Adipose tissue (tissue), 3 donors: ENCODE measurements at regions not wholly inside any gene's neighbourhood (a gene's known extent, or its start where the extent isn't known, plus 50 kb on each side); places are given as distances from the start of the nearest gene placed in this dataset.

Experiments
- H3K27ac ChIP-seq: one replicate; pipeline ENCODE4 v1.5.1; 2013; ENCODE audit warnings: low read depth, low read length
- WGBS, 3 donors: extraction: QIAGEN DNeasy Blood & Tissue Kit; methylation state at CpG; one replicate each; pipeline ENCODE4 v1.1.7; 2013; 5-methylcytosine and 5-hydroxymethylcytosine counted together
- donor health status: healthy with polysubstance abuse.
- donor health status: Bipolar disorder and iron deficiency.
- donor health status: healthy.

DNA sequence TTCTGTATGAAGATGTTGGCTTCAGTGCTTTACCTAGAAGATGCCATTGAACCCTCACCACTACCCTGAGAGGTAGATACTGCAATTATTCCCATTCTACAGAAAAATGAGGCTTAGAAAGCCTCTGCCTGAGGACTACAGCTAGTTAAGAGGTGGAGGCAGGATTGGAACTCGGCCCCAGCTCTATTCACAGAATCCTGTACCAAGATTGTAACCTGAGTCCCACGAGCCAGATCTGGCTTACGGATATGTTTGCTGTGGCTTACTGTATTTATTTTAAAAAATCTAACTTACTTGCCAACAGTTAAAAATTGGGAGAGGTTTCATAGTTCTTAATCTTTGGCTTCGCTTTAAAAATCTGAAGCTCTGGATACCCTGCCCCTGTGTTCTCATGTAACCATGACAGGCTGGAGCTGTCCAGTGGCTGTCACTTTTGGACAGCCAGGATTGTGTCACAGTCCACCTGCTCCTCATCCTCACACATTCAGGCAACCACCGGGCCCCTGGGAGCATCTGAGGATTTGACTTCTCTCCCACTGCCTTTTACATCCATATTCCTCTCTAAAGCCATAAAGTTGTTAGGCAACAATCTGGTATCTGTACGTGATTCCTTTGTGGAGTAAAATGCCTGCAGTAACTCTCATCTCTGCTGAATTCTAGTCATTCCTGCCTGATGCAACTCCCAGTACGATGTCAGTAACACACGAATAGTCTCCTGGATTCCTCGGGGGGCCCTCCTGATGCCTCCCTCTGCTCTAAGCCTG is 160.8 kb upstream of the SERP2 start:
- no peak overlapping the region for H3K27ac ChIP-seq
- WGBS, 3 donors, result 54 to 61% (median 55%) methylated on average over 9 of the region's 9 CpGs

DNA sequence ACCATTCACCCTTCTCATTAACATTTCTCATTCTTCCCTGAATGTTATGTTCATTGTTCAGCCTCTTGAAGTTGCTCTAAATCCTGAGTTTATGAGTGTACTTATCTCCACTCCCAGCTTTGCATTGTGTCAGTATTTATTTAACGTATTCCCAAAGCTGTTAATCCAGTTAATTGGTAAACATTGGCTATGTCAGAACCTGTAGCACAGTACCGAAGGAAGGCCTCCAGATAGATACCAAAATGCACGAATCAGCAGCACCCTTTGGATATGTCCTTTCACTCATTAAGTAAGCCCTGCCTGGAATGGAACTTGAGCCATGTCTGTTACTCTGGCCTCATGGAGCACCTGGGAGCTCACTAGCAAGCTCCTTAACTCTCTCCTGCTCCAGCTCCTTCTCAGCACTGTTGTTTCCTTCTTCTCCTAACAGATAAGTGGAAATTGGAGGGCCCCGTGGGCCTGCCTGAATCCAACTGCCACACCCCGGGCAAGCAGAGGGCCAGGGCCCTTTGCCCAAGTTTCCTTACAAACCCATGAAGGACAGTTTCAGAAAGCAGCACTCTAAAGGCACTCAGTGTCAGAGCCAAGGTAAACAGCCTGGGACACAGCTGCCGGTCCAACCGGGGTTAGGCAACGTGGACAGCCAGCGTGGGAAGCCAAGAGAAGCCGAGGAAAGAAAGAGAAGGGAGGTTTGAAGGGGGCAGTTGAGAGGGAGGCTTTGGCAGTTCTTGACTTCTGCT is 155.0 kb upstream of the SERP2 start:
- no peak overlapping the region for H3K27ac ChIP-seq
- 14 to 76% (median 57%) methylated on average over 10 of the region's 10 CpGs for WGBS, 3 donors

DNA sequence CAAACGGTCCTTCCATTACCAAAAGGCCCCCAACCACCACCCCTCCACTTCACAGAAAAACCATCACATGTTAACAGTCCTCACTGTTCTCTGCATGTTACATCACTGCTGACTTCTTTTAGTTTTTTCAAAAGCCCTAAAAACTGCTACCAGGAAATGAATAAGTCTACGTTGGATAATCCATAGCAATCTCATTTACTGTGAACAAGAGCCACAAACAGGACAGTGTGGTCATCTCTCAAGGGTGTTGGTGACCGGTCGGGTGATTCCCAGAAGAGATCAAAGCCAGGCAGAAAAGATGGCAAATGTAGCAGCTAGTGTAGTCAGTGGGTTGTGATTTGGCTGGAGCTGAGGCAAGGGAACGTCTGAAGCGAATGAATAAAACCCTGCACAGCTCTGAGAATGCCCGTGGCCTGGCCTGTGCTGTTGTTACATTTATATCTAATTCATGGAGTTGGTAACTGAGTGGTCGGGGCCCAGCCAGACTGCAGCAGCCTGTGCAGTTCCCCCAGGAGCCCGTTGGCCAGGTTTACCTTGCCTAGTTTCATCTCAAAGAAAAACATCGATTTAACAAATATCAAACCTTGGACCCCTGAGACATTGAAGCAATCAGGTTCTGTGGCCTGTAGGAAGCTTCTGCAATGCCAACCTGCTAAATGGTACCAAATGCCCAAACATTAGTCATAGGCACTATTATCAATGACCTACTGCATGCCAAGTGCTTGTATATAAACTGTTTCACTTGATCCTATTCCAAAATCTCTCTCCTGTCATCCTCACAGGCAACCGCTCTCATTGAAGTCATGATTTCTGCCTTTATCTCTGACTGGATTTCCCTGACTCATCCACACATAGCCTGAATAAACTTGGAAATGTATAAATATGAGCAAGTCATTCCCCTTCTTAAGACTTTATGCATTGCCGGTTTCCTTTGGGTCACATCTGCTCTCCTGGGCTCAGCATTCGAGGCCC is 153.8 kb upstream of the SERP2 start:
- WGBS, 3 donors, result 80 to 88% (median 85%) methylated on average over 13 of the region's 13 CpGs
- H3K27ac ChIP-seq, result no peak overlapping the region

DNA sequence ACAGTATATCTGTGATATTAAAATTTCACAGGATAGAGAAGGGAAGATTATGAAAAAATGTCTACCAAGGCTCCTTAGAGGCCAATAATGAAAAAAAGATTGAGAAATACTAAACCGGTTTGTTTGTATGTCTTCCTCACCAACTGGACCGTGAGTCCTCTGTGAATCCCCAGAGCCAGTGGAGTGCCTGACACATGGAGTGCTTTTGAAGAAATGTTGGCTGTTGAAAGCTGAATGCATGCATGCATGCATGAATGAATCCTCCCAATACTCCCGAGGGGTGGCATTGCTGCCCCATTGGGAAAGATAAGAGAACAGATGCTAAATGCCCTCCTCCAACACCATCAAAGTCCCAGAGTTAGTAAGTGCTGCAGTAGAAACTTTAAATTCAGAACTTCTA is 152.7 kb upstream of the SERP2 start:
- H3K27ac ChIP-seq, result no peak overlapping the region
- 52 to 74% (median 74%) methylated on average over 3 of the region's 3 CpGs for WGBS, 3 donors

DNA sequence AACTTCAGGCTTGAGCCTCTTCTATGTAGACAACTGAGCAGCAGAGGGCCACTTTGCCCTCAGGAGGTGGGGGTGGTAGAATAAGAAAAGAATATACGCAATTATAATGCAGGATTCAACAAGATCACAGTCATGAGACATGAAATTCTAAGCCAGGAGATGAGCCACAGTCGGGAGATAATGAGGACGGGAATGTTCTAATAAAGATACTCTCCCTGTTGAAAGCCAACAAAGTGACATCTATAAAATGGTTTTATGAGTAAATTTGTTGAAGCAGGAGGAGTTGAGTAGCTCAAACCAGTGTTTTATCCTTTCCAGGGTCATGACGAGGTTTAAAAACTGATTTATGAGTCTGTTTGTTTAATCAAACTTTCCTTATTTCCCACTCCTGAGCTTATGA is 152.0 kb upstream of the SERP2 start:
- whole genome bisulfite sequencing, 3 donors, result 67 to 76% (median 76%) methylated on average over 4 of the region's 4 CpGs
- no peak overlapping the region for H3K27ac ChIP-seq

DNA sequence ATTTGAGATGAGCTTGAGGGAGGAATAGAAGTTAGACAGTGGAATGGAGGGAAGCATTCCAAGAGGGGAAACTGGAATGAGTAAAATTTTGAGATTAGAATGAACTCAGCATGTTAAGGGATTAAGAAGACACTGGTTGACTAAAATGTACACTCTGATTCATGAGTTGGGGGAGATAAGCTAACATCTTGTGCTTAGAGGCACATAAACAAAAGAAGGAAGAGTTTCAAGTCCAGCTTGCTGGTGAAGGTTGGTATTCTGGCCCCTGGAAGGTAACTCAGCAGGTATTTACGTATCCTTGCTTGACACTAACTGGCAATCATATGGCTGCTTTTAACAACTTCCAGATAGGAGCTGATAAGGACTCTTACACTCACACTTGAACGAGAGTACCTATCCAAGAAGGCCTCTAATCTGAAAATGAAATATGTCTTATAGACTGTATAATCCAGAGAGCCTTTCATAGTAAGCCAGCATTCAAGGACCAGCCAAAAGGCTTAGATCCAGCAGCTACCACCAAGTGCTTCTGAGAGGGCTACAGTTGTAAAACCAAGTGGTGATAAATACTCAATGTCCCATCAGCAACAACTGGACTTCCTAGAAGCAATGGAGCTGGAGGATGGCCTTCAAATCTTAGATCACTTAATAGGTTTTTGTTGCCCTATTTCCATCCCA is 149.7 kb upstream of the SERP2 start:
- no peak overlapping the region for H3K27ac ChIP-seq
- WGBS, 3 donors, result 14 to 64% (median 35%) methylated on average over 2 of the region's 2 CpGs

DNA sequence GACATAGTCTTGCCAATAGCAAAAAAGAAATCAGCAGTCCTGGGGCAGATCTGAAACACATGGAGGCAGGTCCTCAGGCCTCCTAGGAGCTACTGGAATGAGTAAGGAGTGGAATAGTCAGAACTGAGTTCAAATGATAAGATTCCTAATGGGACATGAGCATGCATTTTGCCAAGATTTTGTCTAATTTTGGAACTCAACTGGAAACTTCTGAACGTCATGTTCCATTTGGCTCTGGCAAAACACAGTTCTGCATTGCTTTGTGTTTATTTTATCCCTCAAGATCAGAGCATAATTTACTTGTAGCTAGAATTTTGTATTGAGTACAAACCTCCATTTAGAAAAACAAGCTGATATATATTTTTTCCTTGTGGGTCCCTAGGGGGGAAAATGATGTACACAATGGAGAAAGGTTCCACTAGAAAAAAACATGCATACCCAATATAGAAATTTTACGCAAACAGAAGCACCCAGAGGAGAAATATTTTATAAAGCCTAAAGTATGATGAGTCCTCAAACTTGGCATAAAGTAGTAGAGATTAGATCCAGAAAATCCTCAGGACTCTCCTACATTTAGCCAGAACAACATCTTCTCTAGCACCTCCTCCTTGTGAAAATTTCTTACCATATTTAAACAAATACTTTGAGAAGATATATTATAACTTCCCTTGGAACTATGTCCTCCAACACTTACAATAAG is 149.0 kb upstream of the SERP2 start:
- H3K27ac ChIP-seq, result no peak overlapping the region
- 48 to 84% (median 59%) methylated on average over 2 of the region's 2 CpGs for WGBS, 3 donors

DNA sequence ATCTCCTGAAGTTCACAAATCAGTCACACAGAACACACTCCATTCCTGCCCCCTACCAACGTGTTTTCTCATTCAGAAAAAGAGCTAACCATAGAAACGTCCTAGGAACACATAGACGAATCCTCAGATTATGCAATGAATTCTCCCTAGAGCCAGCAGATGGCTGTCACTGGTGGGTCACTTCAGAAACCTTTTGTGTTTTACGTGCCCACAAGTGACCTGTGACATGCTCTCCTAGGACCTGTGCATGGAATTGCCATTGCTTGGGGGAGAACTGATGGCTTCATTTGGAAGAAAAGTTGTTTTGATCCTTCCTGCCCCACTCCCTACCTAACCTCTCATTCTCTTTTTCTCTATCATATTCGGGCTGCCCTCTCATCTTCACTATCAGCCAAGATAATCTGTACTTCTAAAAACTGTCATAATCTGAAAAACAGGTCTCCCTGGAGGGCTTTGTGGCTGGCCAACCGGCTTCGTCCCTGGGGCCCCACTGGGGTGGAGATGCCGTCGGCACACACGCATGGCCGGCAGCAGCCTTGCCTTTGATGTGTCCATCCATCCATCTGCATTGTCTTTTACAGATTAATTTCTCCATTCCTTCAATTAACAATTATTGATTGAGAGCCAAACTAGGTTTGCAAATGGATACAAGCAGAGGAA is 144.1 kb upstream of the SERP2 start:
- 86 to 88% (median 87%) methylated on average over 11 of the region's 11 CpGs for WGBS, 3 donors
- H3K27ac ChIP-seq, result no peak overlapping the region

DNA sequence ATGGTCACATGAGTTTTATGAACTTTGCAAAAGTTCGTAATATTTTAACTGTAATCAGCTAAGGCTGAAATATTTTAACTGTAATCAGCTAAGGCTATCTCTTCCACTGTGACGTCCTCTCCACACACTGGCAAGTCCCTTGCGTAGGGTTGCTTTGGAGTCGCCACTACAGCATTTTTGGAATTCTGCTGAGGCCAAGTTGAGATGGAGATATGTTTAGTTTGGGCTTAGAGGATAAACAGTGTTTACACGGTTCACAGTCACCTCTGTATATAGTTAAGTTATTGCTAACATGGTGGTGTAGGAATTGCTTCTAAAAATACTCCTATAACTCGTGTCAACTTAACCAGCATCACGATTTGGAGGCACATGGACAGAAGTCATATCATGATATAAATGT is 143.6 kb upstream of the SERP2 start:
- no peak overlapping the region for H3K27ac ChIP-seq
- 88 to 91% (median 91%) methylated on average over 7 of the region's 7 CpGs for WGBS, 3 donors

DNA sequence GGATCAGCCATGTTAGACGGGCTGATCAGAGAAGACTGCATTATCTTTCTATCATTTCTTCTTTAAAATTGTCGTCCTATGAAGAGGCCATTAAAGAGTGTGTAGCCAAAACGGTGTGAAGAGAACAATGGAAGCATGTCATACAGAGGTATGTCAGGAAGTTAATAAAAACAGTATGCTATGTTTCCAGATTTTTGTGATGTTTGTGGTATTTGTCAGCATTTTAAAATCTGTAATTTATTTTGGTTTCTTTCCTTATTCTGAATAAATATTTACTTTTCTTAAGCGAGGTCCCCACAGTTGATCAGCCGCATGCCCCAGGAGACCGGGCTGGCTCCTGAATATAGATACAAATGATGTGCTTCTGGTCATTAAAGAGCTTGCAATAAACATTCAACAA is 142.9 kb upstream of the SERP2 start:
- WGBS, 3 donors, result 80 to 85% (median 83%) methylated on average over 6 of the region's 6 CpGs
- no peak overlapping the region for H3K27ac ChIP-seq

DNA sequence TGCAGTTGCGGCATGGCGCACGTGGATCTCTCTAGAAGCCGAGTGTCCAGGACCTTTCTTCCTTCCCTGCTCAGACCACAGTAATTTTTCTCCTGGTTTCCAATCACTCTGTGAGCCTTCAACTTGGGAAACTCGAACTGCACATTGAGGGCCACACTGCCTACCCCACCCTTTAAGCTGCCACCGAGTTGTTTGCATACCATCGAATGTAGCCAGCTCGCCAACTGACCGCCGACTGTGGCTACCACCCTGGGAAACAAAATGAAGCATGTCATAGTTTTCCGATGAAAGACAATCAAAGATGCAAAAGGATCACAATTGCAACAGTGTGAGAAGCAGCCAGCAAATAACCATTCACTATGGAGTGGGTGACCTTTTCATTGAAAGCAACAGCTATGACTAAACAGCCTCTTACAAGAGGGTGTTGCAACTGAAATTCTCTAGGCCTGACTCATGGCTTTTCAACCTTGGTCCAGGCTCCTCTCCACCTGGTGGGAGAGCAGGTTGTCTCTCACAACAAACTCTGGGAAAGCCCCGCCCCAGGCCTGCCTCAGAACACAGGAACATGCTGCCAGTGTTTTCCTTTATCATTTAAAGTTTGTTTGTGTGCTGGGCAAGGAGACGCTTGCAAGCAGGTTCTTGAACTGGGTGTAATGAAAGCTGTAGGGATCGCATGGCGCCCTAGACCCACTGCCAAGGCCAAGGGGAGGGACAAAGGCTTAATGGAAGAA is 141.7 kb upstream of the SERP2 start:
- no peak overlapping the region for H3K27ac ChIP-seq
- 73 to 92% (median 89%) methylated on average over 15 of the region's 15 CpGs for WGBS, 3 donors

DNA sequence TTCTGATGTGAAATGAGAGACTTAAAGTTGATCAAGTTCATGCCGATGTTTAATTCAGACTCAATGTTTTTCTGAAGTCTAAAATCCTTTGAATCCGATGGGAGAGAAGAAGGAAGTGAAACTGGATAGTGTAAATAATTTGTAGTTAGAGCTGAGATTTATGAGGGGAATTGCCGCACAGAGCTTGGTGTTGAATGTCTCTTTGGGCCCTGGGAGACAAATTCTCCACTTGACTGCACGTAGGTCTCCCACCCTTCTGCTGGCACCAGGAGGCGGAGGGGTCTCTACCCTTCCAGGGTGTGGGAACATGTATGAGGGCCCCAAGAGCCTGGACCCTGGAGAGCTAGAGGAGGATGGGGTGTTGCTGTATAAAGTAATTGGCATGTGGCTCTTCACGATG is 140.8 kb upstream of the SERP2 start:
- WGBS, 3 donors, result 66 to 85% (median 76%) methylated on average over 6 of the region's 6 CpGs
- H3K27ac ChIP-seq, result no peak overlapping the region

DNA sequence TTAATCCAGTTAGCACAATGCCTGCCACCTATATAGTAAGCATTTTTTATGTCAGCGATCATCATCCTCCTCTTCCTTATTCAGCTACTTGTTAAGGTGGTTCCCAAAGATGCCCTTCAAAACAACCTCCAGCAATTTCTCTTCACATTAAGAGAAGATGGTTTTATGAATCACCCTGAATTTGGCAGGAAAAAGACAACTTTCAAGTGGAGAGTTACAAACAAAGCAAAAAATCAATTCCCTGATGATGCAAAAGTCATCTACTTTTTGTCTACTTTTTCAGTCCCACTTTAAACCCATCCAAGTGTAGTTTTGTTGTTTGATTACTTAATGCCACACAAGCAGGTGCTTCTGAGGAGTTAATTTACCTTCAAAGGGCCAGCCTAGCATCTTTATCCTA is 139.1 kb upstream of the SERP2 start:
- 75 to 93% (median 86%) methylated on average over 1 of the region's 1 CpG for WGBS, 3 donors
- H3K27ac ChIP-seq, result no peak overlapping the region

DNA sequence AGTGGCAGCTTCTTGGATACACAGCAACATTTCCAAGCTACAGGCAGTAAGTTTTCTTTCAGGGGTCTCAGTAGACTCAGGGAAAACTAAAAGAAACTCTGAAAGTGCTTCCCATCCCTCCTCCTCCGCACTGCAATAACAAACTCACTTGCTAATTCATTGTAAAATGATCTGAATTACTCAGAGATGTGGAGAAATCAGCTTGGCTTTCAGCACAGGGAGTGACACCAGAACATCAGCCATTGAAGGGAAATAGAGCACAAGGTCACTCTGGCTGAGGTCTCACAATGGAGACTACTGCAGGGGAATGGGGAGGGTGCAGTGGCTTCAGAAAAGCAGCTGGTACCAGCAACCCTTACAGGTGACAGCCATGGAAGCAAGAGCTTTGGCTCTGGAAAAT is 137.3 kb upstream of the SERP2 start:
- 71 to 81% (median 75%) methylated on average over 1 of the region's 1 CpG for WGBS, 3 donors
- no peak overlapping the region for H3K27ac ChIP-seq

DNA sequence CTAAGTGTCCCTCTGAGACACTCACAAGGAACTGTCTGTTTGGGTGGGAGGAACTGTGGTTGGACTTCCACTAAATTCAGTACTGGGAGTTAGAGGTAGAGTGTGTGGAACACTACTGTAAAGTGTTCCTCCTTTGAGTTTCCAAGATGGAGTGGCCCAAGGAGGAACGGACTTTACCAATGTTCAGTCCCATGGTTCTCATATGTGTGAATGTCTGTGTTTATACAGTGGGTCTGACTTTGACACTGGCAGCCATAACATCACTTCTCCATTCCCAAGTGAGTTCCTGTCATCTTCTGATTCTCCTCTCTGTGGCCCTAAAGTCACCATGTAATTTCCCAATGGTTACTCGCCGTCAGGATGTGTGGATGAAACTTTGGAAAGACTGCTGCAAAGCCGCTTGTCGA is 136.8 kb upstream of the SERP2 start:
- WGBS, 3 donors, result 59 to 83% (median 62%) methylated on average over 5 of the region's 5 CpGs

DNA sequence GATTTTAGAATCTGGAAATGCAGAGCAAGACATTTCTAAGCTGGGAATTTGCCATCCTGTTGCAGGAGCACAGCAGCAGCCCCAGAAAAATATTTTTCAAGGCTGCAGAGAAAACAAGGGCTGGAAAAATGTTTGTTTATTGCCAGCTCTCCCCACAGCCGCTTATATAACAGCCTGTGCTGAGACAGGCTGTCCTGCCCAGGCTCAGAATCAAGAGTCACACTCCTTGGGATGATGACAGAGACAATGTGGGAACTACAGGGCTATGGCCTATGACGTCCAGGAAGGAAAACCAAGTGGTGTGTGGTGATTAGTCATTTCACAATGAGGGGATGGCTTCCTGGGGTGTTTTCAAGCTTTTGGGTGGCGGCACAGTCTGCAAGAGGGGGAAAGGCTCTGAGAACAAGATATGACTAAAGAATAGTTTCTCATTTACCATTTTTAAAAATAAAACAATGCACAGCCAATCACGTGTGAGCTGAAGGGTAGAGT is 136.3 kb upstream of the SERP2 start:
- no peak overlapping the region for H3K27ac ChIP-seq
- WGBS, 3 donors, result 9 to 41% (median 10%) methylated on average over 4 of the region's 4 CpGs

More for the DNA sequence above, 136.8 kb upstream of the SERP2 start:
- H3K27ac ChIP-seq, result no peak overlapping the region
